HG03045 (cell line): ENCODE measurements at regions not wholly inside any gene's neighbourhood (a gene's known extent, or its start where the extent isn't known, plus 50 kb on each side); places are given as distances from the start of the nearest gene placed in this dataset.

Experiments
- ATAC-seq: cut with Tn5 transposase; IDR thresholded peaks from one replicate; pipeline ENCODE4 v1.9.1; 2021; ENCODE audit warnings: mild to moderate bottlenecking, moderate library complexity; ENCODE audit not compliant: unreplicated experiment

DNA sequence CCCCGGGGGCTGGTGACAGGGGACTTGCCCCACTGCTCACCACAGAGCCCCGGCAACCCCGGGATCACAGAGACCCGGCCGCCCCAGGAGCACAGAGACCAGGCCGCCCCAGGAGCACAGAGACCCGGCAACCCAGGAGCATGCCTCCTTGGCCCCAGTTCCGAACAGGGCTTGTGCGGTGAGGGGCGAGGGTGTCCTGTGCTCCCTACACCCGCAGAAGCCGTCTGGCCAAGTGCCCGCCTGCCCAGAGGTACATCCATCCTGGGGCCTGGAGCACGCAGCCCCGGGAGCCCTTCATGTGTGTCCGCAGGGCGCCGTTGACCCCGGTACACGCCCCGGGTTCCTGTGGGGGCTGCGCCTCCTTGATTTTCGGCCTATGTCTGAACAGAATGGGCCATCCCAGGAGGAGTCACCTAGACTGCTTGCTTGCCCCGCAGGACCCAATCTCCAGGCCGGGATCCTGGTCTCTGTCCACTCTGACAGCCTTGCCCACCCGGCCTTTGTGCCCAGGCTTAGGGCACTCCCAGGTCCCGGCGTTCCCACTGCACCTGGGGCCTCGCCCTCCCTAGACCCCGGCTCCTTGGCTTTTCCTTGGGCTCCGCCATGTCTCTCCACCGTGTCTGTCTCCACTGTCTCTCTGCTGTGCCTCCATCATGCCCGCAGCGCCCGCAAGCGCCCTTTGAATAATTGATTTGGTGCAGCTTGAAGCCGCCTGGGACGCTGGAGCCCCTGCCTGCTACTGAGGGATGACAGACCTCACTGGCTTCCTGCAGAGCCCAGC, 219.8 kb downstream of the ERMARD start:
- no peak for ATAC-seq

DNA sequence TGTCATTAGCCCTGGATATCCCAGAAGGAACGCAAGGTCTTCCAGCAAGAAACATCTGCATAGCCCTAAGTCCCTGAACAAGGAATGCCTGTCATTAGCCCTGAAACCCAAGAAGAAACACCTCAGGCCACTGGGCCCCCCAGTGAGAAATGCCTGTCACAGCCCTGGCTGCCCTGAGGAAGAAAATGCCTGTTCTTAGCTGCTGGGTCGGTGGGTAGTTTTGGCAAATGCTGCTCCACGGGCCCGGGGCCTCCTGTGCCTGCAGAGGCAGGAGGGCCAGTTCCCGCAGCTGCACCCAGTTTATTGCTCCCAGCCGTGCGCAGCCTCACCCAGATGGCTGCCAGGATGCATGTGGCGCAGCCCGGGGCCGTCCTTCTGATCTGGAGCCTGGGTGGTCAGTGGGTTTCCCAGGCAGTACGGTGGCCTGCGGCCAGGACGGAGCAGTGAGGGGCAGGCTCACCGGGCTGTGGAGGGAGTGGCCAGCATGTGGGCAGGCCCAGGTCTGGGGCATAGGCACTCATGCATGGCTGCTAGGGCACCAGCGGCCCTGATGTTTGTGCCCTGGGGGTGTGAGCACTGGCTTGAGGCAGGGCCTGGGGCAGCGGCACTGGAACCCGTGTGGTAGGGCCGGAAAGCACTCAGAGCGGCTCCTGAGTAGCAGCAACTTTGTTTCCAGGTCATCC, 219.0 kb downstream of the ERMARD start:
- ATAC-seq = no peak

DNA sequence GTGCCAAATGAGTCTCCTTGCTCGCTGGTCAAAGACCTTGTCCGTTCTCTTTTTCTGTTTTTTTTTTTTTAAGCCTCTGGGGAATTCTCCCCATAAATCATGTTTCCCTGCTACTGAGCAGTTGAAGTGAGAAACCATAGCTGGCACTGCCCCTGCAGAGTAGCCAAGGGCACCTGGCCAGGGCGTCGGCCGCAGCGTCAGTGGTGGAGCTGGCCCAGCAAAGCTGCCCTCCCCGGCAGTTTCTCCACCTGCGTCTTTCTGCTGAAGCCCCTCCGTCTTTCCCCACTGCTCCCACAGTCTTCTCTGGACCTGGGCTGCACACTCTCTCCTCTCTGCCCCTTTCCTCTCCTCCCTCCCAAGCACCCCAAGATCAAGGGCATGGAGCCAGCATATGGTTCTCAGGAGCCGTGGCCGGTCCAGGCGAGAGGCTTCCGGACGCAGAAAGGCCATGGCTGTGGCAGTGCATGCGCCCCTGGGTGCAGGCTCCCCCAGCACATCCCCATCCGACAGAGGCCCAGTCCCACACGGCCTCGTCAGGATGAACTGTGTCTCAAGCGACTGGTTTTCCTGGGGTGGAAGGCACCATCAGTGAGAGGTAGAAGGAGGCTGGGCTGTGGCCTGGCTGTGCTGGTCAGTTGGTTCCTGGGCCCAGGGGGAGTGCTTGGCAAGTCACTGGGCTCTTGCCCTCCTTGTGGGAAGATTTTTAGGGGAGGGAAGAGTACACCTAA, 218.1 kb downstream of the ERMARD start:
- no peak for ATAC-seq

DNA sequence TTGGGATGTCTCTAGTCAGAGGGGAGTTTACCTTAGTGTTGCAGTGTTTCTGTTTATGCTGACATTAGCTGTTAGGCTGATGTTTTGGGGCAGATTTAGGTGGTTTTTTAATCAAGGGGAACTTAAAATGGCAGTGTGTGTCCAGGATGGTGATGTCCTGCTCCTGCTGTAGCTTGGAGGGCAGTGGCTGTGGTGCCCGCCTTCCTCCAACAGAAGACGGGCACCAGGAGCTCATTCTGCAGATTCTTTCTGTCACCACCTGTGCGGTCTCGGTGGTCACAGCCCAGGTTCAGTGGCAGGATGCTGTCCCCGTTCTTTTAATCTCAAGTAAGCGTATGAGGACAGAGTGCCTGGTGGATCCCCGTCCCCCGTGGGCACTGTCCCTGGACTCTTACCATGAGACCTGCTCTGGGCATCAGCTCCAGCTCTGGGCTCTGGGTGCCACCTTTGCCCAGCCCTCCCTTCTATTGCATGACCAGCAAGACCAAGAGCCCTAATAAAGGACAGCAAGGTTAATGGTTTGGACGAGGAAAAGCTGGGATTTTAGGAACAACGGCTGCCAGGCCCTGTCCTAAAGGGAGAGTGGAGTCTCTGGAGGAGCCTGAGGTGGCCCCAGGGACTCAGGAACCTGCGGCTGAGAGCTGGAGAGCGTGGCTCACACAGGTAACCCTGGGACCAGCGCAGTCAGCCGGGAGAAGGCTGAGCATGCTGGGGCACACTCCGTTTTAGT, 217.3 kb downstream of the ERMARD start:
- no peak for ATAC-seq

DNA sequence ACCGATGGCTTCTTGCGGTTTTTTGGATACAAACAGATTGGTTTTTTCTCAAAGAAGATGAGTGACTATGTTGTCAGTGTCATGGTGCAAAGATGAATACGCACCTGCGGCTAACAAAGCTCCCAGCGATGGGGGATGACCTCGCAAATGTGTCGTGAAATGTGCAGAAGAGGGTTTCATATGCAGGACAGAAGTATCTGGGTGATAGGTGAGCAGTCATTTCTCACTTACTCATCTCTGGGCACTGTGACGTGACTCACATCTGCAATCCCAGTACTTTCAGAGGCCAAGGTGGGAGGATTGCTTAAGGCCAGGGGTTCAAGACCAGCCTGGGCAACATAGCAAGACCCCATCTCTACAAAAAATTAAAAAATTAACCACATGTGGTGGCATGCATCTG, 216.3 kb downstream of the ERMARD start:
- ATAC-seq = no peak

DNA sequence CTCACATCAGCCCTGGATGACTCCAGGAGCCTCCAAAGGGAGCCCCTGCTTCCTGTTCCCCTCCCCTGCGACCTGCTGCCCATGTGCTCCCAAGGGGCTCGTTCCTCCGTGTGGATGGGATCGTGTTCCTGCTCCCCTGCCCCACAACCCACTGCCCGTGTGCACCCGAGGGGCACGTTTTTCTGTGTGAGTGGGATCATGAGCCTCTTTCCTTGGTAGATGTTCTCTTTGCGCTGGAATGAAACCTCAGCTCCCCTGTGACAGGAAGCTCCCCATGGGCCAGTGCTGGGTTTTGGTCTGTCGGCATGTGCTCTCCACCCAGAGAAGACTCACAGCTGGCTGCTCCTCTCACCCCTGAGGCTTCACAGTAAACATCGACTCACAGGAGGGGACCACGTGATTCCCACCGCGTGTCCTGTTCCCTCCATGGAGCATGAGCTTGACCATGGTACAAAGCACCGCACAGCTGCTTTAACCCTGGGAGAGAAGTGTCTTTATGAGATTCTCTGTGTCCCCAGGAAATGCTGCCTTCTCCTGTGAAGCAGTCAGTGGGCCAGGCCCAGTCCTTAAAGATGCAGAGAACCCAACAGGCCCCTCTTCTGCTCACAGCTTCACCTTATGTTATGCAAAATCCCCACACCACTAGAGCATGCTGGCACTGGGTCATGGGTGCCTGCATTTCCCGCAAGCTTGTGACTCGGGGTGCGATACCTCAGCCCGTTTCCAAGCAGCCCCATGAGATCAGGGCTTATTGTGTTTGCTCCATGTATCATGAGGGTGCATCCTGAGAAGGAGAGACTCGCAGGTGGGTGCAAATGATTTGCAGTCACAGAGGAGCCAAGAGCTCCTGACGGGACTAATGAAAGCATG, 215.1 kb downstream of the ERMARD start:
- no peak for ATAC-seq

DNA sequence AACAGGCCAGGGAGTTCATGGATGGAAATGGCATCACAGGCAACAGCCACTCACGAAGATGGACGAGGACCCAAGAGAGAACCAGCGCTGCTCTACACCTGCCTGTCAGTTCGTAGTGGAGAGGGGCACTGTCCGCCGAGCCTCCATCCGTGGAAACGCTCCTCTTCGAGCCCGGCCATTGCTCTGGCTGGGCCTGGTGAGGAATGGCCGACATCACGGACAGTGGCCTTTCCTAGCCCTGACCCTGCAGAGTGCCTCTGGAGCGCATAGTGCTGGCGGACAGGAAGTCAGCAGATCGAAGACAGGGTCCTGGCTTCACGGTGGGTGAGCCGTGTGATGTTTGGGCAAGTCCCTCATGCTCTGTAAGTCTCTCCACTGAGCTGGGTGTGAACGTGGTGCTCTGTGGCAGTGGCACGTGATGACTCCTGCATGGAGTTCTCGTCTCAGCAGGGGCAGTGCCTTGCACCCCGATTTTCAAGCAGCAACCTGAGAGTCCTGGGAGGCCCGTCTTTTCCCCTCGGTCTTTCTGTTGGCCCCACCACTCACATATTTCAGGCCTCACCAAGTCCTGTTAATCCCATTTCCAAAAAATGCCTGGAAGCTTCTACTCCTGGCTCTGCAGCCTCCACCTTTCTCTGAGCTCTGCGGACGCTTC, 214.4 kb downstream of the ERMARD start:
- ATAC-seq = no peak

DNA sequence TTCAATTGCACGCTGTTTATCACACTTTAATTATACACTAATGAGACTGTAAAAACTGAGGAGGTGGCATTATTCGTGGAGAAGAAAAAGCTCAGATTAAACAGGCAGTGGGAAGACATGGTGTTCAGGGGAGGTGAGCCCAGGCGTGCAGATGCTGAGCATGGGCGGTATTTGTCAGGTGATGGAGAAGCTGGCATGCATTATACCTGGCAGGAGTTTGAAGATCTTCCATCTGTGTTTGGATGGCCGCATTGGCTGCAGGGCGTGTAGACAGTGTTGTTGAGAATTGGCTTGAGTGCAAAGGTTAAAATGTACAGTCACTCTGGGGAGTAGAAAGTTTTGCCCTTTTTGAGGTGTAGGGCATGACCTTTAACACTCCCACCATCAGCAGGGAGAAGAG, 213.8 kb downstream of the ERMARD start:
- ATAC-seq = no peak

DNA sequence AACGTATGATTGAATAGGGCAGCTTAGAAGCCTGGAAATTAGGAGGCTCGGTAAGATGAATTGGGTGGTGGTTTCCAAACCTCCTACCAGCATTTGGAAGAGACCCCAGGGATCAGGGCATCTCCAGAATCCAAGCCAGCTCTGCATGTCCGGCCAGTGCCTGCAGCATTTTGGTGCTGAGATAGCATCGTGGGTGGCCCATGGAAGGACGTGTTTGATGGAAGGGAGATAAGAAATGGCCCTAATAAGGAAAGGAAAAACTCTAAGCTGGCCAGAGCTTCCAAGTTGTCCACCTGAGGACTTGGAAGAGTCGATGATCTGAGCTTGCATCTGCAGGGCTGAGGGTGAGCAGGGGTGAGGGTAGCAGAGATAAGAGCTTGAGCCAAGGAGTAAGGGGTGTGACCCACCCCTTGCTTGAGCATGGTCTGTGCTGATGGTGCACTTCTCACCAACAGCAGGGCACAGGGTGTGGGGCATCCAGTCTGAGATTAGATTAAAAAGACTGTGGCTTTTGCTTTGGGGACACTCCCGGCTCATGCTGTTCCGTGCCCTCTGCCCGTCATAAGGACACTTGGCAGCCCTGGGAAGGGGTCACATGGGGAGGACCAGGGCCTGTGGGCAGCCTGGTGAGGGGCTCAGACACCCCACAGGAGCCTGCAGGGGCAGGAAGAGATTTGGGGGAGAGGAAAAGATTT, 213.2 kb downstream of the ERMARD start:
- no peak for ATAC-seq

DNA sequence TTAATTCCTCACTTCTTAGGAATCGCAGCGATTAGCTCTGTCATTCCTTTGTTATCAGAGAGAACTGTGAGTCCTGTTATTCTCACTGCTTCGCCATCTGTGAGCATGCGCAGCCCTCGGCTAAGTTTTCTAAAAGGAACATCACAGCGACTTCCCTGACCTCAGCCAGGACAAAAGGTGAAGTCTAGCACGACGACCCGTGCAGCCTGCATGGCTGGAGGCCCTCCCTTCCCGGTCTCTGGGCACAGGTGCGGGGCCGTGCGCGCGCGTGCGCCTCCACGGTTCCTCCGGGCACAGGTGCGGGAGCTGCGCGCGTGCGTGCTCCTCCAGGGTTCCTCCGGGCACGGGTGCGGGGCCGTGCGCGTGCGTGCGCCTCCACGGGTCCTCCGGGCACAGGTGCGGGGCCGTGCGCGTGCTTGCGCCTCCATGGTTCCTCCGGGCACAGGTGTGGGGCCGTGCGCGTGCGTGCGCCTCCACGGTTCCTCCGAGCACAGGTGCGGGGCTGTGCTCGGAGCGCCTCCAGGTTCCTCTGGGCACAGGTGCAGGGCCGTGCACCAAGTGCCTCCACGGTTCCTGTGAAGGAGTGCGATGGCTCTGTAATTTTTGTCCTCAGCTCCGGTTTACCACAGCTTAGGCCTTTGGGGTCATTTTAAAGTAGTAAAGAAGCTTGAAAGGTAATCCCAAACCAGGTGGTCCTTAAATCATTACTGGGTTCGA, 212.3 kb downstream of the ERMARD start:
- no peak for ATAC-seq

DNA sequence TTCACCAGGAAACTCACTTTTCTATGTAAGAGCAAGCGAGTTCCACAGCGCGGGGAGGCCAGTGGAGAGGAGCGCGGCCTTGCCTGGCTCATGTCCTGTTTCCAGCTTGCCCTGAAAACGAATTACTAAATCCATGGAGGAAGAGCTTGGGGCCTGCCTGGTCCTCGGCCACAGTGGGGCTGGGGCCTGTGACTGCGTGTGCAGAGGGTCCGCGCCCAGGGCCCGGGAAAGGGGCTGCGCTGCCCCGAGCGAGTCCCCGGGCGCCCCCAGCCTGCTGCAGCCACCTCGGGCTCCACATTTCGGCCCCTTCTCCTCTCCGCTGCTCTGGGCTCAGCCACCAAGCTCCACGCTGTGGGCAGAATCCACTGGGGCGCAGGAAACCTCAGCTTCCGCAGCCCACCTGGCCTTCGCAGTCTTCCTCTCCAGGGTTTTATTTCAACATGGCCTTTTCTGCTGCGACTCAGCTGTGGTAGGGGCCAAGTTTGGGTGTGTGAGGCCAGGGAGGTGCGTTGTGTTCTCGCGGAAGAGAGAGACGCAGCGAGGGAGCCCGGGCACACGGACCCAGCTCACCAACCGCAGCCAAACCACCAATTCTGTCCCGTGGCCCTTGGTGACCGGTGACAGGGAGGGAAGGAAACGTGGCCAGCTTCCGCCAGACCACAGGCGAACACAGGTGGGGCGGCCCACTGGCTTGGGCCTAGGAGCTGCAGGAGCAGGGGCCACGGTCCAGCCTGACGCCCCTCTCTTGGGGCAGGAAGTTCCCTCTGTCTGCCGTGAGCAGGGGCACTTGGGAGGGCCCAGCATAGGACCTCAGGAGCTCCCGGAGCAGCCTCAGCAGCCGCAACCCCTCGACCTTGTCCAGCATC, 211.4 kb downstream of the ERMARD start:
- ATAC-seq = no peak

DNA sequence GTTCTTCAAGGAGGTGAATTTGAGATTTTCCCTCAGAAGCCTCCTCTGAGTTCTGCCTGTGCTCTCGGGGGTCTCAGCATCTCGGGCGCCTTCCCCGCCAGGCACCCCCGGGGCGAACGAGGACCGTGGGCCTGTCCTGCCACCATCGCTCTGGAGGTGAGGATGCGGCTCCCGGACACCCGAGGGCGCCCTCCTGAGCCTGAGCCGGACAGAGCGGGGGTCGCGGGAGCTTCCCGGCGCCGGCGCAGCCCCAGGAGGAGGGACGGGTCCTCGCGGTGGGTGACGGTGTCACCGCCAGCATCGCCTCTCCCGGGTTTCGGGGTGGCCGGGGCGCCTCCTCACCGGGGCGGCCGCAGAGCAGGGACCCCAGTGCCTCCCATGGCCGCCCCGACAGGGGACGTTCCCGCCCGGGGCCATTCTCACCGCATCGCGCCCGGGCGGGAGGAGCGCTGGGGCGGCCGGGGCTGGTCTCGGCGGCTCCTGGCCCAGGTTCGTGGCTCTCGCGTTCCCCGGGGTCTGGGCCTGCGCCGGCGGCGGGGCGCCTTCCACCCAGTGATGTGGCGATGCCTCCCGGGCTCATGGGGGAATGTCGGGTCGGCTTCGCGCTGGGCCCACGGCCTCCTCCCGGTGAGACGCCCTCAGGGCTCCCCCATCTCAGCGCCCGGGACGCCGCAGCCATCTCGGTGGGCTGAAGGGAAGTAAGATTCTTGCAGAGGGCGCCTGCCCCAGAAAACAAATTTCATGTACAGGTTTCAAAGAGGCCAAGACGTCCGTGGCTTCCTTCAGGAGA, 210.5 kb downstream of the ERMARD start:
- no peak for ATAC-seq

DNA sequence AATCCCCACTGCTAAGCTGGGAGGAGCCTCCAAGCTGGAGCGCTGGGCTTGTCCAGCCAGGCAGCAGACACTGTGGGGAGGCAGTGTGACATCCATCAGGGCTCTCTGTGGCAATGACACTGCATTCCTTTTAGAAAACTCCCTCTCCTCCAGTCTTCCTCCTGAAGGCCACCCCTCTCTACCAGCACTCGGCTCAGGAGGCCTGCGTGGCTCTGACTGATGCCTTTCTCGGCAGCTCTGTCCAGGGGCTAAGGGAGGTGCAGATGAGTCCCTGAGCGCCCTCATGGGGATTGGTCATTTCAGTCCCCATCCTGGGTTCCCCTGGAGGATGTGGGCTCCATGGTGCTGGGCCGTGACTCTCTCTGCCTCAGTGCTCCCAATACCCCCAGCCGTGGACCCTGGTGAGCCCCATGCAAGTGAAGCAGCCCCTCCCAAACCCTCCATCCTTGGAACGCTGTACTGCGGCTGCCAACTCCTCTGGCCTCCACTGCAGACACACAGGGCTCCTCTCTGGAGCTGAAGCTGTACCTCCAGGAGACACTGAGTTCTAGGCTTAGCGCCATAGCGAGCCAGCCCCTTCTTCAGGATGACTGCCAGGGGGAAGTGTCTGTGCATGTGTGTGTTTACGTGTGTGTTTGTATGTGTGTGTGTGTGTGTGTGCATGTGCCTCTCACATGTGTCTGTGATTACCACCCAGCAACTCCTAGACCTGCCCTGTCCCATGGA, 209.6 kb downstream of the ERMARD start:
- ATAC-seq = no peak

DNA sequence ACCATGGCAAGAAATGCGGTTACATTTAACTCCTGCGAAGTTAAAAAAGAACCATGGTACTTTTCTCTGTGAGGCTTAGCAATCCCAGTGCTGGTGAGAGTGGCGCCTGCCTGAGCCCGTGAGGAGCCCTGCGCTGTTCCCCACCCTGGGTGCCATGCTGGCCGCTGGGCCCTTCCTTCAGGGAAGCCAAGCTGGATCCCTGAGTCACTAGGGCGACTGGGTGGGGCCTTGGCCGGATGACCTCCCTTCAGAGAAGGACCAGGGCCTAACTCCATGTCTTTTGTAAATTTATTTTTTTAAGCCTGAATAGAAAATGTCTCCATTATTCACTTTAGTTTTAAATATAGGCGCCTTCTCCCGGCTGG, 209.1 kb downstream of the ERMARD start:
- no peak for ATAC-seq

DNA sequence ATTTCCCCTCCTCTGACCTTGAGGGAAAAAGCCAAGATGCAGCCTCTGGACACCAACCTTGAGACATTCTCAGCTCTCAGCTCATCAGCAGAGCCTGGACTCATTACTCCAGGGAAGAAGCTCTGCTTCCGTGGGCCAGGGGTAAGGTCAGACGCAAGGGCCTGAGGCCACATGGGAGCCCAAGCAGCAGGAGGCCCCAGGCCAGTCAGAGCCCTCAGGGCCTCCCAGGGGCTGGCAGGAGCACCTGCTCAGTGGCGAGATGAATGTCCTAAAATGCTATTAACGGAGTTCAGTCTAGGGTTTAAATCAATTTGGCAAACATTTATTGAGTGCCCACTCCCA, 208.6 kb downstream of the ERMARD start:
- no peak for ATAC-seq
